SIG-M5 treated with dmso at 0.1 percent for 504 hours (cell line): ENCODE measurements at regions not wholly inside any gene's neighbourhood (a gene's known extent, or its start where the extent isn't known, plus 50 kb on each side); places are given as distances from the start of the nearest gene placed in this dataset.

Experiments
- DNase-seq: peaks from one replicate; lab custom pipeline; 2025; ENCODE audit not compliant: unreplicated experiment; lab: John Stamatoyannopoulos, UW

GRCh38 chr10:78263521-78263988 lies 229.9 kb downstream of the RPS24 start:
- no peak for DNase-seq

GRCh38 chr10:78264361-78264760 lies 230.7 kb downstream of the RPS24 start:
- DNase-seq = no peak

GRCh38 chr10:78266741-78267469 lies 233.2 kb downstream of the RPS24 start:
- no peak for DNase-seq

GRCh38 chr10:78267598-78267997 lies 233.9 kb downstream of the RPS24 start:
- no peak for DNase-seq

- no peak for DNase-seq
Measured at GRCh38 chr10:78269060-78269459, 235.4 kb downstream of the RPS24 start.

GRCh38 chr10:78272329-78272728 lies 238.7 kb downstream of the RPS24 start:
- DNase-seq = no peak

GRCh38 chr10:78274491-78274890 lies 240.8 kb downstream of the RPS24 start:
- no peak for DNase-seq

GRCh38 chr10:78276139-78276538 lies 242.5 kb downstream of the RPS24 start:
- no peak for DNase-seq

GRCh38 chr10:78277314-78278057 lies 243.8 kb downstream of the RPS24 start:
- DNase-seq = no peak

GRCh38 chr10:78278058-78278404 lies 244.4 kb downstream of the RPS24 start:
- no peak for DNase-seq

- DNase-seq = no peak
Measured at GRCh38 chr10:78279756-78280155, 246.1 kb downstream of the RPS24 start.

GRCh38 chr10:78280604-78281003 lies 246.9 kb downstream of the RPS24 start:
- no peak for DNase-seq

GRCh38 chr10:78281627-78282026 lies 248.0 kb downstream of the RPS24 start:
- no peak for DNase-seq

GRCh38 chr10:78283069-78283682 lies 249.5 kb downstream of the RPS24 start:
- DNase-seq = no peak

GRCh38 chr10:78284381-78284780 lies 250.7 kb downstream of the RPS24 start:
- no peak for DNase-seq

GRCh38 chr10:78285226-78285625 lies 251.6 kb downstream of the RPS24 start:
- no peak for DNase-seq

- DNase-seq = no peak
Measured at GRCh38 chr10:78286186-78286585, 252.5 kb downstream of the RPS24 start.

- DNase-seq = no peak
Measured at GRCh38 chr10:78286668-78287067, 253.0 kb downstream of the RPS24 start.

GRCh38 chr10:78287618-78288017 lies 254.0 kb downstream of the RPS24 start:
- DNase-seq = no peak

GRCh38 chr10:78288663-78289062 lies 255.0 kb downstream of the RPS24 start:
- DNase-seq = no peak

GRCh38 chr10:78290131-78290750 lies 256.6 kb downstream of the RPS24 start:
- DNase-seq = no peak

GRCh38 chr10:78291722-78292121 lies 258.1 kb downstream of the RPS24 start:
- no peak for DNase-seq
